Neuron (in vitro differentiated cells): ENCODE measurements at regions not wholly inside any gene's neighbourhood (a gene's known extent, or its start where the extent isn't known, plus 50 kb on each side); places are given as distances from the start of the nearest gene placed in this dataset.

Experiments
- H2AFZ ChIP-seq: one replicate; pipeline ENCODE4 v1.6.1; 2013; ENCODE audit warnings: low read depth, mild to moderate bottlenecking, inconsistent platforms, low read length, moderate library complexity
- H3K27me3 ChIP-seq: one replicate; pipeline ENCODE4 v1.6.1; 2013; ENCODE audit warnings: low read length; ENCODE audit not compliant: insufficient read depth
- H3K36me3 ChIP-seq: one replicate; pipeline ENCODE4 v1.6.1; 2013; ENCODE audit warnings: low read length; ENCODE audit not compliant: insufficient read depth
- H3K4me1 ChIP-seq: one replicate; pipeline ENCODE4 v1.6.1; 2013; ENCODE audit warnings: low read length; ENCODE audit not compliant: insufficient read depth
- H3K4me3 ChIP-seq: 2 replicates; pipeline ENCODE4 v1.5.1; 2013; ENCODE audit warnings: mild to moderate bottlenecking, low read length, moderate library complexity
- H3K9me3 ChIP-seq: one replicate; pipeline ENCODE4 v1.6.1; 2013; ENCODE audit warnings: low read length

GRCh38 chr15:77791941-77792340, 159.2 kb upstream of the LINGO1 start:
- H3K4me3 ChIP-seq: no peak overlapping the region
- peaks cover 16% of the 10 kb centered on the region for H3K27me3 ChIP-seq
- H2AFZ ChIP-seq: no peak overlapping the region
- no peaks in the 10 kb centered on the region for H3K4me1 ChIP-seq
- no peaks in the 10 kb centered on the region for H3K9me3 ChIP-seq
- H3K36me3 ChIP-seq: no peaks in the 10 kb centered on the region

GRCh38 chr15:77790481-77790880, 157.8 kb upstream of the LINGO1 start:
- Histone ChIP-seq H2AFZ (no peak overlapping the region), H3K36me3 (no peaks in the 10 kb centered on the region), H3K27me3 (peaks cover 12% of the 10 kb centered on the region), H3K4me3 (no peak overlapping the region), H3K4me1 (no peaks in the 10 kb centered on the region), H3K9me3 (no peaks in the 10 kb centered on the region)

- Histone ChIP-seq H3K27me3 (peaks cover 6% of the 10 kb centered on the region), H3K4me1 (no peaks in the 10 kb centered on the region), H3K9me3 (no peaks in the 10 kb centered on the region), H3K36me3 (no peaks in the 10 kb centered on the region), H3K4me3 (no peak overlapping the region), H2AFZ (no peak overlapping the region)
These were observed 154.2 kb upstream of the LINGO1 start for GRCh38 chr15:77786956-77787355.

- no peaks in the 10 kb centered on the region for H3K4me1 ChIP-seq
- H3K27me3 ChIP-seq: peaks cover 3% of the 10 kb centered on the region
- H3K9me3 ChIP-seq: no peaks in the 10 kb centered on the region
- H2AFZ ChIP-seq: no peak overlapping the region
- no peak overlapping the region for H3K4me3 ChIP-seq
- H3K36me3 ChIP-seq: no peaks in the 10 kb centered on the region
These were observed 153.6 kb upstream of the LINGO1 start for GRCh38 chr15:77786181-77786890.

- Histone ChIP-seq H3K36me3 (no peaks in the 10 kb centered on the region), H3K4me3 (no peak overlapping the region), H3K27me3 (peaks cover 3% of the 10 kb centered on the region), H3K9me3 (no peaks in the 10 kb centered on the region), H2AFZ (no peak overlapping the region), H3K4me1 (no peaks in the 10 kb centered on the region)
These were observed 151.9 kb upstream of the LINGO1 start for GRCh38 chr15:77784361-77785292.

GRCh38 chr15:77783636-77784035, 150.9 kb upstream of the LINGO1 start:
- Histone ChIP-seq H3K4me1 (no peaks in the 10 kb centered on the region), H3K27me3 (peaks cover 3% of the 10 kb centered on the region), H3K9me3 (no peaks in the 10 kb centered on the region), H3K36me3 (no peaks in the 10 kb centered on the region), H2AFZ (no peak overlapping the region), H3K4me3 (no peak overlapping the region)

- H3K9me3 ChIP-seq: no peaks in the 10 kb centered on the region
- H3K4me3 ChIP-seq: no peak overlapping the region
- peaks cover under 1% of the 10 kb centered on the region for H3K27me3 ChIP-seq
- no peaks in the 10 kb centered on the region for H3K4me1 ChIP-seq
- no peak overlapping the region for H2AFZ ChIP-seq
- H3K36me3 ChIP-seq: no peaks in the 10 kb centered on the region
These were observed 150.0 kb upstream of the LINGO1 start for GRCh38 chr15:77782691-77783090.

- Histone ChIP-seq H3K4me3 (no peak overlapping the region), H3K36me3 (no peaks in the 10 kb centered on the region), H3K9me3 (no peaks in the 10 kb centered on the region), H3K4me1 (no peaks in the 10 kb centered on the region), H3K27me3 (no peaks in the 10 kb centered on the region), H2AFZ (no peak overlapping the region)
These were observed 149.2 kb upstream of the LINGO1 start for GRCh38 chr15:77781946-77782240.

GRCh38 chr15:77781151-77781945, 148.6 kb upstream of the LINGO1 start:
- Histone ChIP-seq H2AFZ (no peak overlapping the region), H3K9me3 (no peaks in the 10 kb centered on the region), H3K4me3 (no peak overlapping the region), H3K27me3 (no peaks in the 10 kb centered on the region), H3K36me3 (no peaks in the 10 kb centered on the region), H3K4me1 (no peaks in the 10 kb centered on the region)

- no peak overlapping the region for H3K4me3 ChIP-seq
- no peaks in the 10 kb centered on the region for H3K27me3 ChIP-seq
- H2AFZ ChIP-seq: no peak overlapping the region
- H3K4me1 ChIP-seq: no peaks in the 10 kb centered on the region
- H3K36me3 ChIP-seq: no peaks in the 10 kb centered on the region
- no peaks in the 10 kb centered on the region for H3K9me3 ChIP-seq
These were observed 146.1 kb upstream of the LINGO1 start for GRCh38 chr15:77778802-77779201.

- Histone ChIP-seq H3K36me3 (no peaks in the 10 kb centered on the region), H2AFZ (no peak overlapping the region), H3K9me3 (no peaks in the 10 kb centered on the region), H3K27me3 (no peaks in the 10 kb centered on the region), H3K4me1 (no peaks in the 10 kb centered on the region), H3K4me3 (no peak overlapping the region)
These were observed 143.1 kb upstream of the LINGO1 start for GRCh38 chr15:77775837-77776236.

- Histone ChIP-seq H3K4me3 (no peak overlapping the region), H3K9me3 (no peaks in the 10 kb centered on the region), H2AFZ (no peak overlapping the region), H3K36me3 (no peaks in the 10 kb centered on the region), H3K27me3 (no peaks in the 10 kb centered on the region), H3K4me1 (no peaks in the 10 kb centered on the region)
These were observed 142.7 kb upstream of the LINGO1 start for GRCh38 chr15:77775373-77775772.

GRCh38 chr15:77774350-77774749, 141.6 kb upstream of the LINGO1 start:
- no peaks in the 10 kb centered on the region for H3K4me1 ChIP-seq
- H2AFZ ChIP-seq: no peak overlapping the region
- H3K9me3 ChIP-seq: no peaks in the 10 kb centered on the region
- H3K27me3 ChIP-seq: peaks cover 5% of the 10 kb centered on the region
- no peak overlapping the region for H3K4me3 ChIP-seq
- H3K36me3 ChIP-seq: no peaks in the 10 kb centered on the region
